ENCODE measurements at regions not wholly inside any gene's neighbourhood (a gene's known extent, or its start where the extent isn't known, plus 50 kb on each side); places are given as distances from the start of the nearest gene placed in this dataset.

GRCh38 chr4:38381788-38382187 is 282.2 kb upstream of the KLF3 start:
- FAIRE-seq (no peak), ATAC-seq (no peak), DNase-seq (ENCODE audit: low spot score) (no peak)
- Histone ChIP-seq H3K36me3 (replicated peaks in 1 of 2; ENCODE audit: control insufficient read depth in 1 of 2, insufficient read depth in 2 of 2, low read length in 2 of 2) (no peaks in the 10 kb centered on the region), H3K27me3 (ENCODE audit: control insufficient read depth in 1 of 2, insufficient read depth in 2 of 2, low read length in 2 of 2) (no peaks in the 10 kb centered on the region), H4K20me1 (ENCODE audit: insufficient read depth, low read length) (no peaks in the 10 kb centered on the region), H3K4me3 (replicated peaks in 1 of 3; ENCODE audit: insufficient read depth in 1 of 3, low read depth in 2 of 3, low read length in 3 of 3) (no peak overlapping the region), H2AFZ (ENCODE audit: low read length) (no peak overlapping the region), H3K9ac (ENCODE audit: insufficient read depth, low read depth, low read length) (no peak overlapping the region), H3K4me2 (ENCODE audit: low read depth, low read length) (no peak overlapping the region), H3K79me2 (ENCODE audit: insufficient read depth, low read length) (no peaks in the 10 kb centered on the region), H3K27ac (ENCODE audit: extremely low read length, insufficient read depth, low read length) (no peak overlapping the region), H3K4me1 (ENCODE audit: insufficient read depth, low read length) (peaks cover 55% of the 10 kb centered on the region), H3K9me3 (ENCODE audit: low read length) (no peaks in the 10 kb centered on the region)
- intact Hi-C loops (cut with micrococcal nuclease; ENCODE audit: unreplicated experiment) (no loop called here), in situ Hi-C loops (cut with HindIII; ENCODE audit: extremely low pct_ligation_motif_present, low pct_unique_long_range_greater_than_20kb) (no loop called here)
- ChIA-PET POLR2A (no interaction called here), CTCF (ENCODE audit: low intra/inter-chr PET ratio, low total read pairs) (no interaction called here)
- WGBS (ENCODE audit: low lambda C conversion rate): 96% methylated on average over 6 of the region's 6 CpGs
- no TSS peak for BruUV-seq (replicated peaks)
- TF ChIP-seq SIN3A (IDR thresholded peaks at IDR 0.05; ENCODE audit: borderline replicate concordance, low read depth, low read length) (no peak), ARNT2 (CRISPR knock-in tag; IDR thresholded peaks at IDR 0.05; ENCODE audit: low read depth) (no peak), CEBPB (IDR thresholded peaks at IDR 0.05; ENCODE audit: borderline replicate concordance, low read depth, low read length) (no peak), AKNA (CRISPR knock-in tag; IDR thresholded peaks at IDR 0.05; ENCODE audit: borderline replicate concordance) (no peak), ZNF546 (CRISPR knock-in tag; conservative IDR thresholded peaks at IDR 0.05) (no peak), HNF4G (IDR thresholded peaks at IDR 0.05; ENCODE audit: borderline replicate concordance, low read depth, low read length) (no peak), HNF4G (CRISPR knock-in tag; IDR thresholded peaks at IDR 0.05; ENCODE audit: borderline replicate concordance, low read depth) (no peak), HHEX (CRISPR knock-in tag; IDR thresholded peaks at IDR 0.05) (no peak), ZNF784 (CRISPR knock-in tag; IDR thresholded peaks at IDR 0.05; ENCODE audit: borderline replicate concordance) (no peak), IRF2 (CRISPR knock-in tag; IDR thresholded peaks at IDR 0.05) (no peak), YY1 (IDR thresholded peaks at IDR 0.05; ENCODE audit: insufficient read depth, insufficient replicate concordance, low read depth, low read length) (no peak), ZNF317 (CRISPR knock-in tag; IDR thresholded peaks at IDR 0.05) (no peak), ZNF431 (CRISPR knock-in tag; IDR thresholded peaks at IDR 0.05; ENCODE audit: borderline replicate concordance, low read depth) (no peak), RORA (CRISPR knock-in tag; IDR thresholded peaks at IDR 0.05) (no peak), CENPBD1 (CRISPR knock-in tag; IDR thresholded peaks at IDR 0.05; ENCODE audit: borderline replicate concordance, low read depth) (no peak), ATF6 (CRISPR knock-in tag; conservative IDR thresholded peaks at IDR 0.05) (no peak), SOX6 (IDR thresholded peaks at IDR 0.05) (no peak), SOX6 (CRISPR knock-in tag; IDR thresholded peaks at IDR 0.05) (no peak), BRCA1 (CRISPR knock-in tag; IDR thresholded peaks at IDR 0.05) (no peak), ZNF543 (CRISPR knock-in tag; IDR thresholded peaks at IDR 0.05) (no peak)
